H9 (cell line): ENCODE measurements at regions not wholly inside any gene's neighbourhood (a gene's known extent, or its start where the extent isn't known, plus 50 kb on each side); places are given as distances from the start of the nearest gene placed in this dataset.

Experiments used
- DNase-seq: peaks from one replicate; pipeline ENCODE4 v3.0.0-alpha.2; 2017
- H2AFZ ChIP-seq: one replicate; pipeline ENCODE4 v1.6.1; 2013; ENCODE audit warnings: mild to moderate bottlenecking, low read length, control low read depth, moderate library complexity
- H2AK5ac ChIP-seq: 2 replicates; pipeline ENCODE4 v1.6.1; 2013; ENCODE audit warnings: low read length, control low read depth, mixed read lengths; ENCODE audit not compliant: insufficient read length
- H2BK120ac ChIP-seq: one replicate; pipeline ENCODE4 v1.6.1; 2013; ENCODE audit warnings: low read depth, mild to moderate bottlenecking, low read length, control low read depth, inconsistent platforms; ENCODE audit not compliant: poor library complexity, severe bottlenecking
- H2BK12ac ChIP-seq: 2 replicates; pipeline ENCODE4 v1.6.1; 2013; ENCODE audit warnings: low read length, control low read depth, mixed read lengths, low read depth; ENCODE audit not compliant: insufficient read length
- H2BK15ac ChIP-seq: 2 replicates; pipeline ENCODE4 v1.6.1; 2013; ENCODE audit warnings: low read depth, low read length, control low read depth
- H2BK20ac ChIP-seq: one replicate; pipeline ENCODE4 v1.6.1; 2013; ENCODE audit warnings: low read depth, mild to moderate bottlenecking, low read length, control low read depth, inconsistent platforms; ENCODE audit not compliant: poor library complexity, severe bottlenecking
- H2BK5ac ChIP-seq: 2 replicates; pipeline ENCODE4 v1.6.1; 2013; ENCODE audit warnings: low read length, control low read depth, mixed read lengths; ENCODE audit not compliant: insufficient read length
- H3K14ac ChIP-seq: 2 replicates; pipeline ENCODE4 v1.6.1; 2013; ENCODE audit warnings: low read length, control low read depth; ENCODE audit not compliant: insufficient read depth
- H3K18ac ChIP-seq: 2 replicates; pipeline ENCODE4 v1.6.1; 2013; ENCODE audit warnings: low read depth, mild to moderate bottlenecking, mixed read lengths, low read length, control low read depth; ENCODE audit not compliant: insufficient read length
- H3K23ac ChIP-seq: 2 replicates; pipeline ENCODE4 v1.6.1; 2013; ENCODE audit warnings: low read length, control low read depth, mixed read lengths, low read depth; ENCODE audit not compliant: insufficient read length
- H3K23me2 ChIP-seq: 2 replicates; pipeline ENCODE4 v1.6.1; 2013; ENCODE audit warnings: low read depth, mild to moderate bottlenecking, mixed read lengths, low read length, control low read depth; ENCODE audit not compliant: insufficient read length, poor library complexity, severe bottlenecking
- H3K27ac ChIP-seq: 2 replicates; pipeline ENCODE4 v1.5.1; 2013; ENCODE audit warnings: low read length, control low read depth, mixed read lengths, low read depth; ENCODE audit not compliant: insufficient read length
- H3K27me3 ChIP-seq: 2 replicates; pipeline ENCODE4 v1.6.1; 2013; ENCODE audit warnings: low read length, control low read depth, inconsistent platforms; ENCODE audit not compliant: insufficient read depth
- H3K4ac ChIP-seq: 2 replicates; pipeline ENCODE4 v1.6.1; 2013; ENCODE audit warnings: low read depth, mild to moderate bottlenecking, control low read depth, inconsistent platforms, low read length, moderate library complexity
- H3K4me1 ChIP-seq: 2 replicates; pipeline ENCODE4 v1.6.1; 2013; ENCODE audit warnings: low read length, control low read depth, inconsistent platforms; ENCODE audit not compliant: insufficient read depth
- H3K4me2 ChIP-seq: 2 replicates; pipeline ENCODE4 v1.6.1; 2013; ENCODE audit warnings: low read length, control low read depth, mixed read lengths; ENCODE audit not compliant: insufficient read length, insufficient read depth
- H3K56ac ChIP-seq: 2 replicates; pipeline ENCODE4 v1.6.1; 2013; ENCODE audit warnings: low read depth, mild to moderate bottlenecking, mixed read lengths, low read length, control low read depth; ENCODE audit not compliant: insufficient read length
- H3K79me1 ChIP-seq: 2 replicates; pipeline ENCODE4 v1.6.1; 2013; ENCODE audit warnings: low read depth, mild to moderate bottlenecking, moderate library complexity, low read length, control low read depth, inconsistent platforms; ENCODE audit not compliant: insufficient read depth, poor library complexity, severe bottlenecking
- H3K79me2 ChIP-seq: 2 replicates; pipeline ENCODE4 v1.6.1; 2013; ENCODE audit warnings: low read length, control low read depth, inconsistent platforms; ENCODE audit not compliant: insufficient read depth
- H3K9ac ChIP-seq: 2 replicates; pipeline ENCODE4 v1.6.1; 2013; ENCODE audit warnings: low read length, control low read depth, mixed read lengths; ENCODE audit not compliant: insufficient read length; ENCODE audit errors: extremely low read depth
- H3K9me3 ChIP-seq: one replicate; pipeline ENCODE4 v1.6.1; 2013; ENCODE audit warnings: low read depth, low read length, inconsistent platforms; ENCODE audit not compliant: control insufficient read depth
- H3T11ph ChIP-seq: one replicate; pipeline ENCODE4 v1.6.1; 2013; ENCODE audit warnings: mild to moderate bottlenecking, low read length, control low read depth, inconsistent platforms
- H4K20me1 ChIP-seq: one replicate; pipeline ENCODE4 v1.6.1; 2013; ENCODE audit not compliant: control insufficient read depth, insufficient read length, insufficient read depth
- H4K5ac ChIP-seq: 2 replicates; pipeline ENCODE4 v1.6.1; 2013; ENCODE audit warnings: low read depth, mild to moderate bottlenecking, mixed read lengths, low read length, control low read depth; ENCODE audit not compliant: insufficient read length
- H4K8ac ChIP-seq: replicated peaks from 2 replicates; pipeline ENCODE4 v1.6.1; 2013; ENCODE audit warnings: low read length, control low read depth, mixed read lengths, low read depth; ENCODE audit not compliant: insufficient read length
- H4K91ac ChIP-seq: 2 replicates; pipeline ENCODE4 v1.6.1; 2013; ENCODE audit warnings: low read depth, mild to moderate bottlenecking, moderate library complexity, mixed read lengths, low read length, control low read depth; ENCODE audit not compliant: insufficient read length
- H3K27ac Mint-ChIP-seq, 3 experiments: 2 replicates in 2 of 3; 3 replicates in 1 of 3; pipeline ENCODE4 v1.8.0; 2020 to 2021; ENCODE audit warnings: mixed read lengths in 3 of 3, mild to moderate bottlenecking in 1 of 3, moderate library complexity in 1 of 3
- H3K27me3 Mint-ChIP-seq: 2 replicates; pipeline ENCODE4 v1.8.0; 2021; ENCODE audit warnings: low read depth, mild to moderate bottlenecking, moderate library complexity, mixed read lengths
- H3K36me3 Mint-ChIP-seq, 3 experiments: 2 replicates in 2 of 3; 3 replicates in 1 of 3; pipeline ENCODE4 v1.8.0; 2020 to 2021; ENCODE audit warnings: low read depth in 3 of 3, mixed read lengths in 3 of 3; ENCODE audit not compliant: insufficient read depth in 1 of 3
- H3K4me1 Mint-ChIP-seq, 2 experiments: 2 replicates each; pipeline ENCODE4 v1.8.0; 2020; ENCODE audit warnings: mixed read lengths in 2 of 2
- H3K4me3 Mint-ChIP-seq, 2 experiments: 2 replicates in 1 of 2; 3 replicates in 1 of 2; pipeline ENCODE4 v1.8.0; 2020 to 2021; ENCODE audit warnings: mild to moderate bottlenecking in 2 of 2, mixed read lengths in 2 of 2, moderate library complexity in 1 of 2
- H3K9me3 Mint-ChIP-seq, 2 experiments: 2 replicates in 1 of 2; 3 replicates in 1 of 2; pipeline ENCODE4 v1.8.0; 2020; ENCODE audit warnings: mild to moderate bottlenecking in 2 of 2, mixed read lengths in 2 of 2, moderate library complexity in 1 of 2
- WGBS: extraction: QIAGEN DNeasy Blood & Tissue Kit; methylation state at CpG from one replicate; pipeline ENCODE4 v1.1.7; 2013; ENCODE audit warnings: missing lambda C conversion rate, low lambda C conversion rate, mixed read lengths; ENCODE audit not compliant: insufficient read length; ENCODE audit errors: extremely low coverage; 5-methylcytosine and 5-hydroxymethylcytosine counted together
- TF ChIP-seq, protein P1 (sequence below): fragments of 200-600 bp; sonication (generic); conservative IDR thresholded peaks from 3 replicates; pipeline ENCODE4 v1.8.0; 2021; ENCODE audit warnings: antibody characterized with exemption, mild to moderate bottlenecking

DNA sequence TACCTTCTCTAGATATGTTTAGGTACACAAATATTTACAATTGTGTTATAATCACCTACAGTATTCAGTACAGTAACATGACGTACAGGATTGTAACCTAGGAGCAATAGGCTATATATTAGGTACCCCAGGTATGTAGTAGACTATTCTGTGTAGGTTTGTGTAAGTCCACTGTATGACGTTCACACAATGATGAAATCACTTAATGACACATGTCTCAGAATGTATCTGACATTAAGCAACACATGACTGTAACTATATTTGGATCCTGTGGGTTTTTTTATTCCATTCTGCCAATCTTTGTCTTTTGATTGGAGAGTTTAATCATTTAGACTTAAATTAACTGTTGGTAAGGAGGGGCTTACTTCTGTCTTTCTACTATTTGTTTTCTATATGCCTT is 52.1 kb downstream of the STYXL2 start:
- no peak overlapping the region for H2BK20ac ChIP-seq
- H4K8ac ChIP-seq, result no peak overlapping the region
- no peak overlapping the region for H3K27ac ChIP-seq
- no peaks in the 10 kb centered on the region for H3K9me3 ChIP-seq
- Mint-ChIP-seq H3K36me3 (peaks cover 7 to 24% (median 12%) of the 10 kb centered on the region in 3 experiments), H3K27me3 (no peaks in the 10 kb centered on the region), H3K27ac (no peak overlapping the region), H3K4me3 (no peak overlapping the region), H3K9me3 (peaks cover 15 to 17% of the 10 kb centered on the region in 2 experiments), H3K4me1 (peaks cover 12% of the 10 kb centered on the region in 2 experiments)
- no peaks in the 10 kb centered on the region for H3K79me1 ChIP-seq
- no peak overlapping the region for H3K9ac ChIP-seq
- no peak overlapping the region for H3K4ac ChIP-seq
- no peak overlapping the region for H2BK12ac ChIP-seq
- H2AFZ ChIP-seq, result no peak overlapping the region
- no peak overlapping the region for H4K5ac ChIP-seq
- H4K20me1 ChIP-seq, result no peaks in the 10 kb centered on the region
- no peaks in the 10 kb centered on the region for H3K27me3 ChIP-seq
- H4K91ac ChIP-seq, result no peak overlapping the region
- H3T11ph ChIP-seq, result no peak overlapping the region
- H2BK5ac ChIP-seq, result no peak overlapping the region
- no peak overlapping the region for H2BK15ac ChIP-seq
- no peaks in the 10 kb centered on the region for H3K79me2 ChIP-seq
- WGBS, result no CpG with 5 or more reads among the region's 2 CpGs
- H3K4me1 ChIP-seq, result peaks cover 6% of the 10 kb centered on the region
- H2BK120ac ChIP-seq, result no peak overlapping the region
- no peak overlapping the region for H3K56ac ChIP-seq
- no peak overlapping the region for H2AK5ac ChIP-seq
- no peak overlapping the region for H3K23ac ChIP-seq
- H3K4me2 ChIP-seq, result no peak overlapping the region
- H3K18ac ChIP-seq, result no peak overlapping the region
- DNase-seq, result no peak
- H3K14ac ChIP-seq, result no peak overlapping the region
- TF ChIP-seq, protein P1, sequence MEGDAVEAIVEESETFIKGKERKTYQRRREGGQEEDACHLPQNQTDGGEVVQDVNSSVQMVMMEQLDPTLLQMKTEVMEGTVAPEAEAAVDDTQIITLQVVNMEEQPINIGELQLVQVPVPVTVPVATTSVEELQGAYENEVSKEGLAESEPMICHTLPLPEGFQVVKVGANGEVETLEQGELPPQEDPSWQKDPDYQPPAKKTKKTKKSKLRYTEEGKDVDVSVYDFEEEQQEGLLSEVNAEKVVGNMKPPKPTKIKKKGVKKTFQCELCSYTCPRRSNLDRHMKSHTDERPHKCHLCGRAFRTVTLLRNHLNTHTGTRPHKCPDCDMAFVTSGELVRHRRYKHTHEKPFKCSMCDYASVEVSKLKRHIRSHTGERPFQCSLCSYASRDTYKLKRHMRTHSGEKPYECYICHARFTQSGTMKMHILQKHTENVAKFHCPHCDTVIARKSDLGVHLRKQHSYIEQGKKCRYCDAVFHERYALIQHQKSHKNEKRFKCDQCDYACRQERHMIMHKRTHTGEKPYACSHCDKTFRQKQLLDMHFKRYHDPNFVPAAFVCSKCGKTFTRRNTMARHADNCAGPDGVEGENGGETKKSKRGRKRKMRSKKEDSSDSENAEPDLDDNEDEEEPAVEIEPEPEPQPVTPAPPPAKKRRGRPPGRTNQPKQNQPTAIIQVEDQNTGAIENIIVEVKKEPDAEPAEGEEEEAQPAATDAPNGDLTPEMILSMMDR, result no peak
- no peaks in the 10 kb centered on the region for H3K23me2 ChIP-seq
